Esophagus squamous epithelium (tissue), 4 donors: ENCODE measurements at regions not wholly inside any gene's neighbourhood (a gene's known extent, or its start where the extent isn't known, plus 50 kb on each side); places are given as distances from the start of the nearest gene placed in this dataset.

ENCODE experiments used
- CTCF ChIP-seq, 6 experiments: fragments of 450-650 bp in 4 of 6; fragments of 200-600 bp in 2 of 6; sonication (generic) in 2 of 6; IDR thresholded peaks; one replicate each; pipeline ENCODE4 v1.5.1; 2016 to 2019; ENCODE audit warnings: antibody characterized with exemption in 6 of 6, mild to moderate bottlenecking in 4 of 6, moderate library complexity in 4 of 6
- POLR2A ChIP-seq, 4 donors: fragments of 450-650 bp; IDR thresholded peaks; one replicate each; pipeline ENCODE4 v1.6.1; 2017; ENCODE audit warnings: antibody characterized with exemption in 4 of 4, mild to moderate bottlenecking in 4 of 4, moderate library complexity in 3 of 4

DNA sequence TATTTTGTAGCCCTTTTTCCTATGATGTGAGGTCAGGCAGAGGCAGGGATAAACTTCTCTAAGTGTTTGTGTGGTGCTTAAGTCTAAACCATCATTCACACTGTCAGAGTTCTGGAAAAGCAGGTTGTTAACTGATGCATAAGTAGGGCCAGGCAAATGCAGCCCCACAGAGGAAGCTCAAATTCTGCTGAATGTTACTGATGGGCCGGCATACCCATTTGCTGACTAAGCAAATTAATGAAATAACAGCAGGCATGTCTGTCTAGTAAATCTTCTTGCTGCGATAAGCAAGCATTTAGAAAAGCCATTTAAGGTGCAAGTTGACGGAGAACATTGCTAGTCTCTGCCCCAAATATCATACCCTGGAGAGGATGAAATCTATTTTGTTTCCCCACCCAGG is 523.2 kb upstream of the CCDC196 start:
- TF ChIP-seq CTCF (IDR thresholded peaks at IDR 0.05), result no peak
- TF ChIP-seq POLR2A (IDR thresholded peaks at IDR 0.05), result no peak
